ENCODE measurements at regions not wholly inside any gene's neighbourhood (a gene's known extent, or its start where the extent isn't known, plus 50 kb on each side); places are given as distances from the start of the nearest gene placed in this dataset.
"Not testable (repeated sequence)": the region's sequence is repeated elsewhere in the genome, so short reads cannot be mapped to it uniquely, and the experiment has no call there.

DNA sequence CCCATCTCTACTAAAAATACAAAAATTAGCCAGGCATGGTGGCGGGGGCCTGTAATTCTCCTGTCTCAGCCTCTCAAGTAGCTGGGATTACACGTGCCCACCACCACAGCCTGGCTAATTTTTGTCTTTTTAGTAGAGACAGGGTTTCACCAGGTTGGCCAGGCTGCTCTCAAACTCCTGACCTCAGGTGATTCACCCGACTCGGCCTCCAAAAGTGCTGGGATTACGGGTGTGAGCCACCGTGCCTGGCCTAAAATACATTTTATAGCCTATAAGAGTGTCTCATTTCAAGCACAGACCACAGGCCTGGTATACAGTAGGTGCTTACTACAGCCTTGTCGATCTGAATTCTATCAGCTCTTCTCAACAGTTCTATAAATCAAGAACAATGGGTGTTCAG lies 139.5 kb upstream of the USP29 start:
- DNase-seq; H3K4me3 ChIP-seq (ENCODE audit: control insufficient read depth in 1 of 7, extremely low read depth in 1 of 7, insufficient read depth in 4 of 7, low read depth in 2 of 7, low read length in 6 of 7); H3K4me1 ChIP-seq (ENCODE audit: control extremely low read depth in 1 of 4, control insufficient read depth in 4 of 4, insufficient read depth in 4 of 4, low read length in 3 of 4); H3K27ac ChIP-seq (ENCODE audit: insufficient read depth in 1 of 2, low read depth in 1 of 2, low read length in 2 of 2, poor library complexity in 1 of 2, severe bottlenecking in 2 of 2); CTCF ChIA-PET; POLR2A ChIA-PET; H3K36me3 ChIP-seq (ENCODE audit: control insufficient read depth in 4 of 4, insufficient read depth in 4 of 4, low read length in 3 of 4); H3K27me3 ChIP-seq (replicated peaks in 2 of 5; ENCODE audit: control insufficient read depth in 4 of 5, insufficient read depth in 5 of 5, low read length in 4 of 5): not testable (repeated sequence)
- peaks cover 0 to 24% (median 13%) of the 10 kb centered on the region in 5 experiments for H3K9me3 ChIP-seq (ENCODE audit: control extremely low read depth in 1 of 5, control insufficient read depth in 4 of 5, insufficient read depth in 2 of 5, low read depth in 1 of 5, low read length in 4 of 5)
- WGBS (ENCODE audit: insufficient coverage) = 98% methylated on average over 6 of the region's 7 CpGs

DNA sequence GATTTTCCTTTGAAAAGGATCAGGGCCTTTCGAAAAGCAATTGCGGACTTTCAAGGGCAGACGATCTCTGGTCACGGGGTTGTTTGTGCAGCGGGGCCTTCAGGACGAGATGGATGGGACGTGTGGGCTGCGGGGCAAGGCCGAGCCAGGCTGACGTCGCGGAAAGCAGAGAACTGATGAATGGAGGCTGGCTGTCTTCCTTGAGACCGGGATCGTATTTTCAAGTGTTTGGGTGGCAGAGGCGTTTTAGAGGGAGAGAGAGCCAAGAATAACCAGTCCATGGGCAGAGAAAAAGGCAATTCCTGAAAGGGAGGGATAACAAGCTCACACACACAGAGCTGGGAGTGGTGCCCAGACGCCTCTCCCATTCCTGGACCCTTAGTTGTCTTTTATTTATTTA lies 138.9 kb upstream of the USP29 start:
- peaks cover 0 to 24% (median 14%) of the 10 kb centered on the region in 5 experiments for H3K9me3 ChIP-seq (ENCODE audit: control extremely low read depth in 1 of 5, control insufficient read depth in 4 of 5, insufficient read depth in 2 of 5, low read depth in 1 of 5, low read length in 4 of 5)
- no peaks in the 10 kb centered on the region for H3K27me3 ChIP-seq (replicated peaks in 2 of 5; ENCODE audit: control insufficient read depth in 4 of 5, insufficient read depth in 5 of 5, low read length in 4 of 5)
- no peaks in the 10 kb centered on the region for H3K4me1 ChIP-seq (ENCODE audit: control extremely low read depth in 1 of 4, control insufficient read depth in 4 of 4, insufficient read depth in 4 of 4, low read length in 3 of 4)
- DNase-seq = no peak
- ChIA-PET CTCF (no interaction called here), POLR2A (no interaction called here)
- H3K27ac ChIP-seq (ENCODE audit: insufficient read depth in 1 of 2, low read depth in 1 of 2, low read length in 2 of 2, poor library complexity in 1 of 2, severe bottlenecking in 2 of 2) = no peak overlapping the region
- H3K36me3 ChIP-seq (ENCODE audit: control insufficient read depth in 4 of 4, insufficient read depth in 4 of 4, low read length in 3 of 4) = no peaks in the 10 kb centered on the region
- no peak overlapping the region for H3K4me3 ChIP-seq (ENCODE audit: control insufficient read depth in 1 of 7, extremely low read depth in 1 of 7, insufficient read depth in 4 of 7, low read depth in 2 of 7, low read length in 6 of 7)
- WGBS (ENCODE audit: insufficient coverage) = 88% methylated on average over 15 of the region's 16 CpGs

DNA sequence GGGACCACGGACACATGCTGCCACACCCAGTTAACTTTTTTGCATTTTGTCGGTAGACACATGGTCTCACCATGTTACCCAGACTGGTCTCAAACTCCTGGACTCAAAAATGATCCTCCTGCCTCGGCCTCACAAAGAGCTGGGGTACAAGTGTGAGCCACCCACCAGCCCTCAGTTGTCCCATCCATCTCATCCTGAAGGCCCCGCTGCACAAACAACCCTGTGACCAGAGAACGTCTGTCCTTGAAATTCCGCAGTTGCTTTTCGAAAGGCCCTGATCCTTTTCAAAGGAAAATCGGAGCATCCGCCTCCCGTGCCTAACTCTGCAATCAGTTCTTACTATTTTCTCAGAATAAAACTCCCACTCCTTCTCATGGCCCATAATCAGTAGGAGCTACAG lies 138.3 kb upstream of the USP29 start:
- WGBS (ENCODE audit: insufficient coverage) = 100% methylated on average over 3 of the region's 10 CpGs
- H3K4me3 ChIP-seq (ENCODE audit: control insufficient read depth in 1 of 7, extremely low read depth in 1 of 7, insufficient read depth in 4 of 7, low read depth in 2 of 7, low read length in 6 of 7); POLR2A ChIA-PET; H3K4me1 ChIP-seq (ENCODE audit: control extremely low read depth in 1 of 4, control insufficient read depth in 4 of 4, insufficient read depth in 4 of 4, low read length in 3 of 4); H3K27me3 ChIP-seq (replicated peaks in 2 of 5; ENCODE audit: control insufficient read depth in 4 of 5, insufficient read depth in 5 of 5, low read length in 4 of 5); DNase-seq; CTCF ChIA-PET; H3K27ac ChIP-seq (ENCODE audit: insufficient read depth in 1 of 2, low read depth in 1 of 2, low read length in 2 of 2, poor library complexity in 1 of 2, severe bottlenecking in 2 of 2); H3K36me3 ChIP-seq (ENCODE audit: control insufficient read depth in 4 of 4, insufficient read depth in 4 of 4, low read length in 3 of 4): not testable (repeated sequence)
- H3K9me3 ChIP-seq (ENCODE audit: control extremely low read depth in 1 of 5, control insufficient read depth in 4 of 5, insufficient read depth in 2 of 5, low read depth in 1 of 5, low read length in 4 of 5) = peaks cover 0 to 24% (median 17%) of the 10 kb centered on the region in 5 experiments

DNA sequence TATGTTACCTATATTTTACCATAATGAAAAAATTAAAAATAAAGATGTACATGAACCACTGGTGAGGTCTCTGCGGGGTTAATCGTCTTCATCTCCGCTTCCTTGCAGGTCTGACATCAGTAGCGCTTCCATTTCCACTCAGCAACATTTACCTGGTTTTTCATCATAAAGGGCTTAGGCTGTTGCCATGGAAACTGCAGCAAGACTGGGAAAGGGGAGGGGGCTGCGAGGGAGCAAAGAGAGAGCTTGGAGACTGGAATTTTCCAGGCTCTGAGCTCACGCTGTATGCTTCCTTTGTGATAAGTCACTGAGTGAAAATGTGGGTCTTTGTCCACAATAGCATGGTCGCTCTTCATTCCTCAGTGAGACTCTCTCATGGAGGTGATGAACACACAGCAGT lies 136.6 kb upstream of the USP29 start:
- H3K4me1 ChIP-seq (ENCODE audit: control extremely low read depth in 1 of 4, control insufficient read depth in 4 of 4, insufficient read depth in 4 of 4, low read length in 3 of 4) = no peaks in the 10 kb centered on the region

DNA sequence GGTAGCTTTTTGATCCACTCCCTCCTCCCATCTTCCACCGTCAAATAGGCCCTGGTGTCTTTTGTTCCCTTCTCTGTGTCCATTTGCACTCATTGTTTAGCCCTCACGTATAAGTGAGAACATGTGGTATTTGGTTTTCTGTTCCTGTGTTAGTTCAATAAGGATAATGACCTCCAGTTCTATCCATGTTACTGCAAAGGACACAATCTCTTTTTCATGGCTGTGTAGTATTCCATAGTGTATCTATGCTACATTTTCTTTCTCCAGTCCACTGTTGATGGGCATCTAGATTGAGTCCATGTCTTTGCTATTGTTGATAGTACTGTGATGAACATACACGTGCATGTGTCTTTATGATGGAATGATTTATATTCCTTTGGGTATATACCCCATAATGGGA lies 136.0 kb upstream of the USP29 start:
- no peaks in the 10 kb centered on the region for H3K36me3 ChIP-seq (ENCODE audit: control insufficient read depth in 4 of 4, insufficient read depth in 4 of 4, low read length in 3 of 4)
- H3K27me3 ChIP-seq (replicated peaks in 2 of 5; ENCODE audit: control insufficient read depth in 4 of 5, insufficient read depth in 5 of 5, low read length in 4 of 5) = no peaks in the 10 kb centered on the region
- H3K4me1 ChIP-seq (ENCODE audit: control extremely low read depth in 1 of 4, control insufficient read depth in 4 of 4, insufficient read depth in 4 of 4, low read length in 3 of 4) = no peaks in the 10 kb centered on the region
- peaks cover 0 to 21% (median 13%) of the 10 kb centered on the region in 5 experiments for H3K9me3 ChIP-seq (ENCODE audit: control extremely low read depth in 1 of 5, control insufficient read depth in 4 of 5, insufficient read depth in 2 of 5, low read depth in 1 of 5, low read length in 4 of 5)
- 100% methylated on average over 1 of the region's 3 CpGs for WGBS (ENCODE audit: insufficient coverage)
- no peak overlapping the region for H3K27ac ChIP-seq (ENCODE audit: insufficient read depth in 1 of 2, low read depth in 1 of 2, low read length in 2 of 2, poor library complexity in 1 of 2, severe bottlenecking in 2 of 2)
- no peak overlapping the region for H3K4me3 ChIP-seq (ENCODE audit: control insufficient read depth in 1 of 7, extremely low read depth in 1 of 7, insufficient read depth in 4 of 7, low read depth in 2 of 7, low read length in 6 of 7)
- ChIA-PET POLR2A (no interaction called here), CTCF (no interaction called here)
- DNase-seq = no peak

More for the DNA sequence above, 136.6 kb upstream of the USP29 start:
- Histone ChIP-seq H3K36me3 (ENCODE audit: control insufficient read depth in 4 of 4, insufficient read depth in 4 of 4, low read length in 3 of 4) (no peaks in the 10 kb centered on the region), H3K4me3 (ENCODE audit: control insufficient read depth in 1 of 7, extremely low read depth in 1 of 7, insufficient read depth in 4 of 7, low read depth in 2 of 7, low read length in 6 of 7) (no peak overlapping the region), H3K27me3 (replicated peaks in 2 of 5; ENCODE audit: control insufficient read depth in 4 of 5, insufficient read depth in 5 of 5, low read length in 4 of 5) (no peaks in the 10 kb centered on the region), H3K9me3 (ENCODE audit: control extremely low read depth in 1 of 5, control insufficient read depth in 4 of 5, insufficient read depth in 2 of 5, low read depth in 1 of 5, low read length in 4 of 5) (peaks cover 0 to 20% (median 19%) of the 10 kb centered on the region in 5 experiments), H3K27ac (ENCODE audit: insufficient read depth in 1 of 2, low read depth in 1 of 2, low read length in 2 of 2, poor library complexity in 1 of 2, severe bottlenecking in 2 of 2) (no peak overlapping the region)
- DNase-seq = no peak
- WGBS (ENCODE audit: insufficient coverage) = 30% methylated on average over 4 of the region's 7 CpGs
- POLR2A ChIA-PET = no interaction called here
- CTCF ChIA-PET = no interaction called here

DNA sequence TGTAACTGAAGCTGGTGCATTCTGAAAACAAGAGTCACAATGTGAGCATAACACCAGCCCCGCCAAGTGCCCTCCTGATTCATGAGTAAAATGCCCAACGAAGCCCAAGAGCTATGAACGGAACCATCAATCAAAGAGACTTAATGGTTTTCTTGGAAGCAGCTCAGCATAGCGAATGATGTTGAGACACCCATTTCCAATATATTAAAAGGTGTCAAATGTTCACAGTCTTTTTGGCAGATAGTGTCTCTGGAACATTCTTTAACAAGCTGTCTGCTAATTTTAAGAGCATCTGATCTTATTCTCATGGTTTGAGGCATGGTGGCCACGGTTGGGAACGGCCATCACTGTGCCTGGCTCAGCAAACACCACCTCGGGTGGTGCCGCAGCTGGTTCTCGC lies 133.4 kb upstream of the USP29 start:
- Histone ChIP-seq H3K27me3 (replicated peaks in 2 of 5; ENCODE audit: control insufficient read depth in 4 of 5, insufficient read depth in 5 of 5, low read length in 4 of 5) (no peaks in the 10 kb centered on the region), H3K4me3 (ENCODE audit: control insufficient read depth in 1 of 7, extremely low read depth in 1 of 7, insufficient read depth in 4 of 7, low read depth in 2 of 7, low read length in 6 of 7) (no peak overlapping the region), H3K27ac (ENCODE audit: insufficient read depth in 1 of 2, low read depth in 1 of 2, low read length in 2 of 2, poor library complexity in 1 of 2, severe bottlenecking in 2 of 2) (no peak overlapping the region), H3K36me3 (ENCODE audit: control insufficient read depth in 4 of 4, insufficient read depth in 4 of 4, low read length in 3 of 4) (no peaks in the 10 kb centered on the region), H3K4me1 (ENCODE audit: control extremely low read depth in 1 of 4, control insufficient read depth in 4 of 4, insufficient read depth in 4 of 4, low read length in 3 of 4) (no peaks in the 10 kb centered on the region), H3K9me3 (ENCODE audit: control extremely low read depth in 1 of 5, control insufficient read depth in 4 of 5, insufficient read depth in 2 of 5, low read depth in 1 of 5, low read length in 4 of 5) (peaks cover 1 to 22% (median 9%) of the 10 kb centered on the region in 5 experiments)
- CTCF ChIA-PET = no interaction called here
- WGBS (ENCODE audit: insufficient coverage) = 75% methylated on average over 8 of the region's 9 CpGs
- DNase-seq = no peak
- POLR2A ChIA-PET = no interaction called here

DNA sequence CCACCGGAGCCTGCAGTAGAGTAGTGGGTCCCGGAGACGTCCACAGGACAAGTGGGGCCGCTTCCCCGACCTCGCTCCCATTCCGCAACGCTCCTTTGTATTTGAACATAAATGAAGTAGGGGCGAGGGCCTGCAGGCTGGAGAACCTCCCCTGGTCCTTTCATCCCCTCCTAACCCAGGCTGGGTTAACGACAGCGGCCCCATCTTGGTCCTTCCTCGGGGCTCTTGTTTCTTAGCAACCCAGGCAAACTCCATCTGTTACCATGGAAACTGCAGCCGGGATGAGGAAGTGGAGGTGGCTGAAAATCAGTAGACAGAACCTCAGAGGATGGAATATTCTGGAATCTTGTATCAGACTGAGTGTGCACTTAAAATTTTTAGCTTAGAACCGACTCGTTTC lies 132.6 kb upstream of the USP29 start:
- Histone ChIP-seq H3K36me3 (ENCODE audit: control insufficient read depth in 4 of 4, insufficient read depth in 4 of 4, low read length in 3 of 4) (no peaks in the 10 kb centered on the region), H3K4me1 (ENCODE audit: control extremely low read depth in 1 of 4, control insufficient read depth in 4 of 4, insufficient read depth in 4 of 4, low read length in 3 of 4) (no peaks in the 10 kb centered on the region), H3K9me3 (ENCODE audit: control extremely low read depth in 1 of 5, control insufficient read depth in 4 of 5, insufficient read depth in 2 of 5, low read depth in 1 of 5, low read length in 4 of 5) (peaks cover 1 to 21% (median 9%) of the 10 kb centered on the region in 5 experiments), H3K27ac (ENCODE audit: insufficient read depth in 1 of 2, low read depth in 1 of 2, low read length in 2 of 2, poor library complexity in 1 of 2, severe bottlenecking in 2 of 2) (no peak overlapping the region), H3K4me3 (ENCODE audit: control insufficient read depth in 1 of 7, extremely low read depth in 1 of 7, insufficient read depth in 4 of 7, low read depth in 2 of 7, low read length in 6 of 7) (no peak overlapping the region), H3K27me3 (replicated peaks in 2 of 5; ENCODE audit: control insufficient read depth in 4 of 5, insufficient read depth in 5 of 5, low read length in 4 of 5) (no peaks in the 10 kb centered on the region)
- 71% methylated on average over 9 of the region's 15 CpGs for WGBS (ENCODE audit: insufficient coverage)
- ChIA-PET CTCF (no interaction called here), POLR2A (no interaction called here)
- no peak for DNase-seq

All from common myeloid progenitor, CD34-positive (primary cell).